Lower leg skin (tissue), 3 donors: ENCODE measurements at regions not wholly inside any gene's neighbourhood (a gene's known extent, or its start where the extent isn't known, plus 50 kb on each side); places are given as distances from the start of the nearest gene placed in this dataset.

Experiments used
- CTCF ChIP-seq, 3 donors: fragments of 450-650 bp; IDR thresholded peaks; one replicate each; pipeline ENCODE4 v1.5.1; 2016; ENCODE audit warnings: antibody characterized with exemption in 3 of 3, mild to moderate bottlenecking in 3 of 3, moderate library complexity in 2 of 3
- POLR2A ChIP-seq, 2 donors: fragments of 450-650 bp; IDR thresholded peaks; one replicate each; pipeline ENCODE4 v1.6.1; 2016 to 2017; ENCODE audit warnings: antibody characterized with exemption in 2 of 2, mild to moderate bottlenecking in 1 of 2, moderate library complexity in 1 of 2

DNA sequence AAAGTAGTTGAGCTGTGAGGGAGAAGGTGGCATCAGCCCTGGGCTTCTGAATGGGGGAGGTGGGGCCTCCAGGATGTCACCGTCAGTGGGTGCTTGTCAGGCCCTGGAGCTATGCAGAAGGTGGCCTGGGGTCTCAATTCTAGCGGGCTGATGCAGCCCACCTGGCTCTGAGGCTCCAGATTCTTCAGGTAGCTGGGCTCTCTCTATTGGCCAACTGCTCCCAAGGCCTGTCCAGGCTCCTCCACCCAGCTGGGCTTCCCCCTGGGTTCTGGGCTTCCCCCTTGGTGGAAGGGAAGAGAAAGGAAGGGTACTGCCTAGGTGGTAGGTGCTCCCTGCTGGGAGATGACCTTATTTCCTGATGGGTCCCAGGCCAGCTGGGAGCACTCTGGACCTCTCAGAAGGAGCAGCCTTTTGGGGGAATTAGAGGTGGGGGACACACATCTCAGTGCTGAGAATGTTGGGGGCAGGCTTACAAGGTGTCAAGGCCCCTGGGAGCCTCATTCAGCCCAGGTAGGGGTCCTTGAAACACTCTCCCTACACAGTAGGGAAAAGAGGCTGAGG lies 1728.3 kb downstream of the TP53TG3F start:
- TF ChIP-seq CTCF (IDR thresholded peaks at IDR 0.05) (no peak), POLR2A (IDR thresholded peaks at IDR 0.05) (no peak)
